Adrenal gland (tissue), 5 donors: ENCODE measurements at regions not wholly inside any gene's neighbourhood (a gene's known extent, or its start where the extent isn't known, plus 50 kb on each side); places are given as distances from the start of the nearest gene placed in this dataset.

Experiments
- CTCF ChIP-seq, 6 experiments: fragments of 450-650 bp in 4 of 6; fragments of 200-600 bp in 2 of 6; sonication (generic) in 1 of 6; IDR thresholded peaks; 1 replicate in 5 of 6; 2 replicates in 1 of 6; pipeline versions ENCODE4 v1.5.1 to v1.8.0; 2016 to 2021; ENCODE audit warnings: antibody characterized with exemption in 6 of 6, mild to moderate bottlenecking in 2 of 6, moderate library complexity in 1 of 6
- POLR2A ChIP-seq, 2 donors: fragments of 450-650 bp; IDR thresholded peaks; one replicate each; pipeline ENCODE4 v1.6.1; 2017; ENCODE audit warnings: antibody characterized with exemption in 2 of 2, mild to moderate bottlenecking in 2 of 2, moderate library complexity in 1 of 2
- donor health status: DM: no; HTN: no; CAD: no.

GRCh38 chr10:92789067-92789466 is 59.3 kb upstream of the EXOC6 start:
- no peak for TF ChIP-seq CTCF (IDR thresholded peaks at IDR 0.05)
- TF ChIP-seq POLR2A (IDR thresholded peaks at IDR 0.05) = no peak
